COR-L47 (cell line): ENCODE measurements at regions not wholly inside any gene's neighbourhood (a gene's known extent, or its start where the extent isn't known, plus 50 kb on each side); places are given as distances from the start of the nearest gene placed in this dataset.
"Not testable (repeated sequence)": the region's sequence is repeated elsewhere in the genome, so short reads cannot be mapped to it uniquely, and the experiment has no call there.

Source experiments
- DNase-seq: peaks from one replicate; lab custom pipeline; 2025; lab: John Stamatoyannopoulos, UW

DNA sequence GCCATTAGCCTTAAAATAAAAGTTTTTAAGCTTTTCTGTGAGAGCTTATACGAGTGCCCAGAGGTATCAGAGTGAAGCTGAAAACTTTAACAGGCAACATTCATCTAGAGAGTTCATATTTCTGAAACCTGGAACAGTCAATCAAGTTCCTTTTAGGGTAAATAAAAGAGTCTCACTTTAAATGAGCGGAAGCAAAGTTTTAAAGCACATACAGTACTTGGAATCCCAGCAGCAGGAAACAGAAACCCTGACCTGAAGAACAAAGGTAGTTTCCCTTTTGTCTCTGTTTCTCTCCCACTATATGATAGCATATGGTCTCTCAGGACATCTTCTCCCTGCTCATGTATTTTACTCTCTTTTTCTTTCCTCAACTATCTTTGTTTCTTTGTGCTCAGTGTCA, 153.0 kb downstream of the ASB9 start:
- no peak for DNase-seq

DNA sequence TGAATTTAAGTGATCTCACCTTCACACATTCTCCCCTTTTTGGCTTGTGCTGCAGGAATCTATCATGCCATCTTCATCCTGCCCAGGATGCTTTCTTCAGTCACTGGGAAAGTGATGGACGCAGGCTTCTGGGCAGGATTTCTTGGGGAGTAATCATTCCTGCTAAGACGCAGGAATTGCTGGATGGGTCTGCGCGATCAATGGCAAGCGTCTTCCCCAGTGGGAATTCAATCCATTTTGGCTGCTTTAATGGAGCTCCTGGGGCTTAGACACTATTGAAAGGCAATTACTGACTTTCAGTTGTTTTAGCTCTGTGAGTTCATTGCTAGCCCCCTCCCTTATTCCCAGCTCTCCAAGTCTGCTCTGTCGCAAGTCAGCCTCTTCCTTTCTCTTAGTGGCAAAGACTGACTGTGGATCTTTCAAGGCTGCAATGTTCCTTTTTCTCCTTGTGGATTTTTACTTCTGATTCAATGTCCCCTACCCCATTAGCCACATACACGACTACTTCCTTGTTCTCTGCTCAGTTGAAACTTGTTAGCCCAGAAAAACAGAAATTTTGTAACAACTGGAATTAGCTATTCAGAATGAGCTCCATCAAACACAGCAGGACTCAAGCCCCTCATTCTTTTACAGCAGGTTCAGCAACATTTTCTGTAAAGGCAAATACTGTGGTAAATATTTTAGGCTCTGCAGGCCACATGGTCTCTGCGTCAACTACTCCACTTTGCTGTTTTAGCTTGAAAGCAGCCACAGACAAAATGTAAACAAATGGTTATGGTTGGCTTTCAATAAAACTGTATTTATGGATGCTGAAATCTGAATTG, 154.9 kb downstream of the ASB9 start:
- DNase-seq: no peak

DNA sequence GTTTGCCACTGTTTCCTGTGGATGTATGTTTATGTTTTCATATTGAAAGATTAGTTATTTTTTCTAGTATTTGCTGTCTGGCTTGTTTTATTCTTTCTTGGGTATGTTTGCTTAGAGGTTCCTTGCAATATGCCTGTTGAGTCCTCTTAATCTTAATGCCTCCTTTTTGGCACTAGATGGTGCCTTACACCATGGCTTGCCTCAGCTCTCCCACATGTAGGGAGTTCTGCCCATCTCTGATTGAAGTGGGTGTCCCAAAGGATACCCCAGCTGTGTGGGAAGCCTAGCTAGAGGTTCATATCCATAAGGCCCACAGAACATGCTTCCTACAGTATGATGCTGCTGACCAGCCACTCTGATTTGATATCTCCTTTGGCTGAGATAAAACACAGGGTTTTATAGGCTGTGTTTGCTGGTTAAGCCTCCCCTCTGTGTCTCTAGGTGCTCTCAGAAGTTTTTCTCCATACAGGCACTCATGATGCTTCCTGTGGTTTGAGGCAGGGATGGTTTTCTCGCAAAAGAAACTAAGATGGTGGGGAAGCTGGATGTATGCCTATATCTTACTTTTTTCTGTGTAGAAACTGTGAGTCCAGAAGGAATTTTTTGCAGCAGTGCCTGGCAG, 162.4 kb downstream of the ASB9 start:
- no peak for DNase-seq

DNA sequence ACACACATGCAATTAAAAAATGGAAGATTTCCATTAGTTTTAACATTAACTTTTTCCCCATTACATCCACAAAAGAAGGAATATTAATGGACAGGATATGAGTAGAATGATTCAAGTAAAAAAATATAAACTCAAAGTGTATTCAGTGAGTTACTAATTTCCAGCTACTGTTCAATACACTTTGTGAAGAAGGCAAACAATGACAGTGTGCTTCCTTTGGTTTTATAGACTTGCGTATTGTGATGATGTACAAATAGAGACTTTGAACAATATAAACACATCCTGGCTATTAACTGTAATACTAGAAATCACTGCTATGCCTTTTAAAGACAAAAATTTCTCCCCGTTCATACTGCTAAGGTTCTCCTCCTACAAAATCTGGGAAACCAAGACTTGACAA, 171.4 kb downstream of the ASB9 start:
- DNase-seq: no peak

DNA sequence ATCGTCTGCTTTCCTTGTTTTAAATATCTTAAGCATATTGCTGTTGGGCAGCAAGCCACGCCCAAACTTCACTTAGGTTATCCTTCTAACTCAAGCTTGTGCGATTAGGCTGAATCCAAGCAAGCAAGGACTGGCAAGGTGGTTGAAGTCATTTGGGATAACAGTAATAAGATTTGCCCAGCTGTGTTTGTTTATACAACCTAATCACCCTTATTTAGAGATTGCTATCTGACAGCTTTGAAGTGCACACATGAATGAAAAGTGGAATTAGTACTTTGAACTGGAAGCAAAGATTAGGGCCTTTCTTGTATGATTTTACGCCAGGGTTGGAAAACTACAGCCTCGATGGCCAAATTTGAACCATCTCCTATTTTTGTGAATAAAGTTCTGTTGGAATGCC, 182.1 kb downstream of the ASB9 start:
- DNase-seq: no peak

DNA sequence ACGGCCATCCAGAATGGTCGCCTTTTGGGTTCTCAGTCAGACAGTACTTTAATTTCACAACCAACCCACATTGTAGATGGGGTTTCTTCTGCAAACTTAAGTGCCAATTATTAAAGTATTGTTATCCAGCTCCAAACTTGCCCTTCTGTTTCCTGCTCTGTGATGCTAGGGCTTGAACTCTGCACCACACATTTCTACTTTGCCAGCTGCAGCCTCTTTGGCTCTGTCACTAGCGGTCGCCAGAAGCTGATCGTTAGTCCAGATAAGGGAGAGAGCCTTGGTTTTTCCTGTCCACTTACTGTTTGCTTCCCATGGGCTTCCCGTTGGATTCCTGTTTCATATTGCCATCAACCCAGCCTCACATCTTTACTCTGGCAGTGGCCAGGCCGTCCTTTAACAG, 196.6 kb downstream of the ASB9 start:
- DNase-seq: no peak

DNA sequence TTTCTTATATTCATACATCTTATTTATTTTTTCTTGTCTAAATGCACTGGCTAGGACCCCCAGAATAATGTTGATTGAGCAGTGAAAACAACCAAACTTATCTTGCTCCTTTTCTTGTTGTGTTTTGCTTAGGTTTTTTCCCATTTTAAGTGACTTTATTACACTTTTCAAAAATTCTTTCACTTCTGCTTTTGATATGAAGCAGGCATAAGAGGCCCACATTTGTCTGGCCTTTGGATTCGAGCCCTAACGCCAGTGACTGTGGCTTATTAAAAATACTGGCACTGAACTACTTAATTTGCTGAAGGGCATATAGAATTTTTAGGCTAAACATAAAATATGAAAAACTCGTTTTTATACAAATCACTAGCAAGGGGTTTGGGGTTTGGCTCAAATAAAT, 197.0 kb downstream of the ASB9 start:
- no peak for DNase-seq

DNA sequence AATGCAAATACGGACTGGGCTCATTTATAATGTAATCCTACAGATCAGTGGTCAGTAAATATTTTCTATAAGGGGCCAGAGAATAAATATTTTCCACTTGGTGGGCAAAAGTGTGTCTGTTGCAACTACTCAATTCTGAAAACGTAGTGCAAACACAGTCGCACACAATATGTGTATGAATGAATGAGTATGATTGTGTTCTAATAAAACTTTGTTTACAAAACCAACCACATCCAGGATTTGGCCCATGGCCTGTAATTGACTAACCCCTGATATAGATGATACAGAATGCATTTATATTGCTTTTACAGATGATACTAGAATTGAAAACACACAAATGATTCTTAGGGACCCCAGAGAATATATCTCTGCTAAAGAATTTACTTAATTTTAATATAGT, 197.6 kb downstream of the ASB9 start:
- DNase-seq: no peak

DNA sequence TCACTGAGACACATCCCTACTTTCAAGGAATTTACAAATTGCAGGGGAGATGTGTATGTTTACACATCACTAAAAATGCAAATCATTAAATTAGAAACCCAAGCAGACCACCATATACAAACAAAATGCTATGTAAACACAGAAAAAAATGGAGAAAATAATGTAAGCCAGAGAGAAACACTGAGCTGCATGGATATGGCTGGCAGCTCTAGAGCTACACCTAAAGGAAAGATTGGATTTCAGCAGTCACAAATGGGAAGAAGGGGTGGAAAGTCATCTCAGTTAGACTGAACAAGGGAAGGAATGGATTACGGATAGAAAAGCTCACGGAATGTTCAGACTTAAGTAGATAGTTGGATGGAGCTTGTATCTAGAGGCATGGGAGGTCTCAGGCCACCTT, 186.3 kb downstream of the MOSPD2 start:
- no peak for DNase-seq

DNA sequence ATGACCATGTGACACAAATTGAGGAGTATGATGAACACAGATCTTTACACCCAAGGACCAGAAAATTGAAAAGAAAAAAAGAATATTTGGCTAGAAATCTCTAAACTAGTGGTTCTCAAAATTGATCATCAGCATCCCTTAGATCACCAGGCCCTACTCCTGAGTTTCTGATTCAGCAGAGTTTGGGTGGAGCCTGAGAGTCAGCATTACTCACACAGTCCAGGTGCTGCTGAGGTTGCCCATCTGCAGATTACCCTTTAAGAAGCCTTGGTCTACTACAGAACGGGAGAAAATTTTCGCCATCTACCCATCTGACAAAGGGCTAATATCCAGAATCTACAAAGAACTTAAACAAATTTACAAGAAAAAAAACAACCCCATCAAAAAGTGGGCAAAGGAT, 182.8 kb downstream of the MOSPD2 start:
- DNase-seq: no peak

DNA sequence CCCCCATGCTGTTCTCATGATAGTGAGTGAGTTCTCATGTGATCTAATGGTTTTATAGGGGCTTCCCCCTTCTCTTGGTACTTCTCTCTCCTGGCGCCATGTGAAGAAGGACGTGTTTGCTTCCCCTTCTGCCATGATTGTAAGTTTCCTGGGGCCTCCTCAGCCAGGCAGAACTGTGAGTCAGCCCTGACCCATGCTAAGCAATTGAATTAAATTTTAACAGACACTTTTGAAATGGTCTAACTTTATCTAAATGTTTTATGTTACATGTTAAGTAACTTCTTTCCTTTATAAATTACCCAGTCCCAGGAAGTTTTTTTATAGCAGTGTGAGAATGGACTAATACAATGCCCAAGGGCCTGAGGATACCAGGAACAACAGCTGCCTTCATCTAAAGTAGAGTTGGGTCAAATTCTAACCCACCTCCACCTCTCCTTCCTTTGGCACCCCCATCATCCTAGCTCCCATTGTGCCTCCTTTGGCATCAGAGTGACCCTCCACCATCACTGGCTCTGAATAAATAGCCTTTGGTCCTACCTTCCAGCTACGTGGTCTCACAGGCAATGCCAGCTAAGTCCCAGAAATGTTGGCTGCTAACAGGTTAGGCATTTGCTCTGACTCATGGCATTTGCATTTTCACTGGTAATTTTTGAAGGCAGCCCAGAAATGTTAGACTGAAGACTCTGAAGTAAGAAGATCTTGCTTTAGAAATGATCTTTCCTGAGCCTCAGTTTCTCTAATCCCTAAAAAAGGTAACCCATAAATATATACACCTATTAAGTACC, 182.1 kb downstream of the MOSPD2 start:
- no peak for DNase-seq

DNA sequence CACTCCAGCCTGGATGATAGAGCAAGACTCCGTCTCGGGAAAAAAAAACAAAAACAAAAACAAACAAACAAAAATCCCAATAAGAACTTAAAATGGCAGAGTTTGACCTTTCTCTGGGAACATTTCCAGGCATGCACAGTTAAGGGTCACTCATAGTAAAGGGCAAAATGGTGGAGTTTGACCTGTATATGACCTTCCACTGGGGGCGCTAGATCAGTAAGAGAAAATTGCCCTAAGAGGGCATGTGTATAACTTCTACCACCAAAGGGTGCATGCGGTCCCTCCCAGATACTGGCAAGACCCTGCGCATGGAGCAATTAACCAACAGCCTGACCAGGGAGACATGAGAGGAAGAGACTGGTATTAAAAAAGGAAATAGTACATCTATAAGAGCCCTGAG, 177.2 kb downstream of the MOSPD2 start:
- no peak for DNase-seq

DNA sequence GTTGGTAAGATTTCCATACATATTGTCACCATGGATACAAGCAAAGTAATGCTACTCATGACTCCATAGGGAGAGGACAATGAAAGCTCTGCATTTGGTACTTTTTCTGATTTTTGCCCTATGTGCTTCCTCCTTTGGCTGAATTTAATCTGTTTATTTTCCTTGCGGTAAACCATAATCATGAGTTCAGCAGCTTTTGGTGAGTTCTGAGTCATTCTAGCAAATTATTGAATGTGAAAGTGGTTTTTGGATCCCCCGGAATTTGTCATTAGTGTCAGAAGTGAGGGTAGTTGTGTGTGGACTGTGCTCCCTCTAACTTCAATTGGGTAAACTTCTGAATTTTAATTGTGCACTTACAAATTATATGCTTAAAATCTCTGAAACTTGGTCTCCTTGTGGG, 170.3 kb downstream of the MOSPD2 start:
- no peak for DNase-seq

DNA sequence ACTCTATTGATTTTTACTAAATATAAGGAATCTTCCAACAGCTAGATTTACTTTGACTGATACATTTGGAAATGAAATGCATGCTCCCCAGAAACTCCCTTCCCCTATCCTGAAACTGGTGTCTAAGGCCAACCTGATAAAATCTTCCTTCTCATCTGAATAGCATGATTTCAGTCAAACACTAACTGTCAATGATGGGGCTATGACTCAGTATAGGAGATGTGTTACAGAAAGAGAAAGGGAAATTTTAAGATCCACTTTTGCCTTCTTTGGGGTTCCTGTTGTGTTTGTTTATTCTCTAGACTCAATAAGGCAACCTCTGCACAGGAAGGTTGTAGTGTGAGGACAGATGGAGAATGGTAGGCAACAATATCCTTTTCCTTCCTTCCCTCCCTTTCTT, 160.7 kb downstream of the MOSPD2 start:
- DNase-seq: no peak

DNA sequence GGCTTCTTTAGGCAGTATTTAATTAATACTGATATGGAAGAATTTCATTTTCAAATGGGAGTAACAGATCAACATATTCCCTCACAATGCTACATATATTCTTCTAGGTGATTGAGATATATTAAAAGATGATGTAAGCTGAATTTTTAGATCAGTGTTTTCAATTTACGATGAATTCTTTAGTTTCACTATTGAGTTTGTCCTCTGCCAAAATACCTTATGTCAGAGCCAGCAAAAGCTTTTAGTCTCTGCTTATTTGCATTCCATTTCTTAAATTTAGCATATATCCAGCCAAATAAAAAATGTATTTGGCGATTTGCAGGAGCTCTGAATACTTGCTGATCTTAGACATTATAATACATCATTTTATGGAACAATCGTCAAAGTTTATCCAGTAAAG, 144.3 kb downstream of the MOSPD2 start:
- DNase-seq: no peak

DNA sequence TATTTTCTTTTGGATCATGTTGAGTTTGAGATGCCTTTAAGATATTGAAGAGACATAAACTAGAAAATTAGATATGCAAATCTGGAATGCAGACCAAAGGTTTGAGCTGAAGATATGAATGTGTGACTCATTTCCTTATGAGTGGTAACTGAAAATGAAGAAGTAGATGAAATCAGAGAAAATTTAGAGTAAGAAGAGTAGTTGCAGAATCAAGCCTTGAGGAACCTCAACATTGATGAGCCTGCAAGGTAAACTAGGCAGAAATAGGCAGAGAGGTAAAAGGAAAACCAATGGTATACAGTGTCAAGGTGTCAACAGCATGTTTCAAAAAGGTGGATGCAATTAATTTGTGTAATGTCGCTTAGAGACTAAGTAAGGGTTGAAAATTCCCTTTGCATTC, 142.8 kb downstream of the MOSPD2 start:
- DNase-seq: no peak

DNA sequence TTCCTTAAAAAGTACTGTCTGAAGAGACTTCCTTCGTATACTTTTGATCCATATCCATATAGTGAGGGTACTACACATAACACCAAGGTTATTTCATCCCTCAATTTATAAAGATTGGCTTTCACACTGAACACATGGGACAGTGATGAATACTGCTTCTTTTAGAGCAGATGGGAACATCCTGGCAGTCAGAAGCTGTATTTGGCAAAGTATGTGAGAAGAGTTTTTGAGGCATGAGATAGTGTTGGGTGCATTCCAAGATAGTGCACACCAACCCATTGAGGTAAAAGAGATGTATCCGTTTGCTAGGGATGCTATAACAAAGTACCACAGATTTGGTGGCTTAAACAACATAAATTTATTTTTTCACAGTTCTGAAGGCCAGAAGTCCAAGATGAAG, 141.1 kb downstream of the MOSPD2 start:
- DNase-seq: no peak

DNA sequence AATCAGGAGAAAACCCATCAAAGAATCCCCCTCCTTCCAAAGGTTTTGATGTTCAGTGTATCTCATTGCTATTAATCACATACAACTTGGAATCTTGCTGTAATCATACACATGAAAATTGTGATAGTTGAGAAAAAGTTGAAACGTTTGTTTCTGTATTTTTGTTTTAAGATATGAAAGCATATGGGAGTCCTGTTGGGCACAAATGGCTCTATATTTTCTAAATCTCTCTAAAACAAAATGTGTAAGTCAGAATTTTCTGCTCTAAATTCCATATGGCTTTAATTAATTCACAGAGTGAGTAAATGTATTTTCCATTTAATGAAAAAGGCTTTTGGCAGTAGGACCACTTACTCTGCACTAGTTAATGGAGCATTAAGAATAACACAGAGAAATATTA, 140.2 kb downstream of the MOSPD2 start:
- no peak for DNase-seq

DNA sequence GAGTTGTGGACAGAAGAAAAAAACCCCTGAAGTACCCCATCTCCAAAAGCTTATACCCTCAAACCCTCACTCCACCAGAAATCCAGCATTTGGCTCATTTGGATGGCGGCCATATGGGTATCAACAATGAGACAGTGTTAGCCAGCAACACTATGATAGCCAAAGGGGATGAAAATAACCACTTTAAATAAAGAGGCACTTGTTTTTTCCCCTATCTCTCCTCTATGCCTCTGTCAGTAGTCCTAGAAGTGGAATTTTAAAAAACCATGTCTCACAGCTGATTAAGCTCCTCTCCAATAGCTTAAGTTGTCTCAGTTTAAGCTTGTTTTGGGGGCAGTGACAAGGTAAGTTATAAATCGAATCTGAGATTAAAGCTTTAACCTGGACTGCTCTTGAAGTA, 124.0 kb downstream of the MOSPD2 start:
- DNase-seq: no peak

DNA sequence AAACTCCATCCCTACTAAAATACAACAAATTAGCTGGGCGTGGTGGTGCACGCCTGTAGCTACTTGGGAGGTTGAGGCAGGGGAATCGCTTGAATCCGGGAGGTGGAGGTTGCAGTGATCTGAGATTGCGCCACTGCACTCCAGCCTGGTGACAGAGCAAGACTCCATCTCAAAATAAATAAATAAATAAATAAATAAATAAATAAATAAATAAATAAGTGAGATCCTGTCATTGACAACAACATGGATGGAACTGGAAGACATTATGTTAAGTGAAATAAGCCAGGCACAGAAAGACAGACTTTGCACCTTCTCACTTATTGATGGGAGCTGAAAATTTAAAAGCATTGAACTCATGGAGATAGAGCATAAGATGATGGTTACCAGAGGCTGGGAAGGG, 111.2 kb downstream of the MOSPD2 start:
- not testable (repeated sequence) for DNase-seq
